Superior temporal gyrus (tissue), 1 donor: ENCODE measurements at regions not wholly inside any gene's neighbourhood (a gene's known extent, or its start where the extent isn't known, plus 50 kb on each side); places are given as distances from the start of the nearest gene placed in this dataset.

Experiments
- DNase-seq: peaks from one replicate; pipeline ENCODE4 v3.0.0-alpha.2; 2016; ENCODE audit errors: extremely low spot score

- no peak for DNase-seq
Observed at GRCh38 chr14:34214961-34215360, 247.1 kb downstream of the SPTSSA start.

DNA sequence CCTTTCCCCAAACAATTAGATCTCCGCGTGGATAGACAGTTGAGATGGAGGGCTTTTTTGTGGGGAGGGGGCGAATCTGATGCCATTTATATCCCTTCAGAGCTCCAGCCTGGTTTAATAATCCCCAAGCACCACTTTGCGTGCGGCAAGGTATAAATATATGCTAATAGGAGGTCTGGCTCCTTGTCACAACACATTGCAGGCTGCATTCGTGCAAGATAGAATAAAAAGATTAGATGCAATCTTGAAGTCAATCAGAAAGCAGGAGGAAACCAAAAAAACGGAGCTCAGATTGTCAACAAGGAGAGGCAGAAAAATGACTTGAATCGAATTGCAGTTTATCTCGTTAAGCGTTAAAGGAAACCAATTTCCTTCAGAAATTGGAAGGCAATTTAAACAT, 248.7 kb downstream of the SPTSSA start:
- no peak for DNase-seq

- peak; percentile 56 for DNase-seq
Observed at GRCh38 chr14:34212172-34212929, 249.7 kb downstream of the SPTSSA start.

- no peak for DNase-seq
Observed at GRCh38 chr14:34211732-34212131, 250.3 kb downstream of the SPTSSA start.

DNA sequence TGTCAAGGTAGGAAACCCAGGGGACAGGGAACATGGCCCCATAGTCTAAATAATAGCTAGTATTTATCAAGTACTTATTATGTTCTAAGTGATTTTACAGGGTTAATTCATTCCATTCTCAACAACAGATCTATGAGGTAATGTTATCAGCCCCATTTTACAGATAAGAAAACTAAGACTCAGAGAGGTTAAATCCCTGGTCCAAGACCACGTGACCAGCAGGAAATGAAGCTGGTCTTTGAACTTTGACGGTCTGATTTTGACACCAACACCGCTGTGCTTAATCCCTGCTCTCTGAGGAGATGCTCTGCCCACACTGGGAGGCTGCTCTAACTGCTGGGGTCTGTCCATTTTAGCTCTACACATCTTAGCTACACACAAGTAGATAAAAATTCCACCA, 253.5 kb downstream of the SPTSSA start:
- no peak for DNase-seq

DNA sequence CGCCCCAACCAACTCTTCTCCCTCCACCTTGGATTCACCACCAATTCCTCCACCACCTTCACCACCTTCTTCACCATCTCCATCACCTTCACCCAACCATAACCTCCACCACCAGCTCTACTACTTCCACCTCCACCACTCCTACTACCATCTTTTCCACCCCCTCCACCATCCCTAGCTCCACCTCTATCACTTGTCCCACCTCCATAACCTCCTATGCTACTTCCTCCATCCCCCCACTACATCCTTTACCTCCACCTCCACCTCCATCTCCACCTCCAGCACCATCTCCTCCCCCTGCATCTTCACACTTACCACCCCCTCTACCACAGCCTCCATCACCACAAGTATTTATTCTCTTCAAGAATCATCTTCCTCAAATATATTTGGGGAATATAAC, 254.9 kb upstream of the EGLN3 start:
- no peak for DNase-seq

GRCh38 chr14:34204774-34205173, 253.9 kb upstream of the EGLN3 start:
- no peak for DNase-seq

- DNase-seq = no peak
Observed at GRCh38 chr14:34203251-34203722, 252.4 kb upstream of the EGLN3 start.

DNA sequence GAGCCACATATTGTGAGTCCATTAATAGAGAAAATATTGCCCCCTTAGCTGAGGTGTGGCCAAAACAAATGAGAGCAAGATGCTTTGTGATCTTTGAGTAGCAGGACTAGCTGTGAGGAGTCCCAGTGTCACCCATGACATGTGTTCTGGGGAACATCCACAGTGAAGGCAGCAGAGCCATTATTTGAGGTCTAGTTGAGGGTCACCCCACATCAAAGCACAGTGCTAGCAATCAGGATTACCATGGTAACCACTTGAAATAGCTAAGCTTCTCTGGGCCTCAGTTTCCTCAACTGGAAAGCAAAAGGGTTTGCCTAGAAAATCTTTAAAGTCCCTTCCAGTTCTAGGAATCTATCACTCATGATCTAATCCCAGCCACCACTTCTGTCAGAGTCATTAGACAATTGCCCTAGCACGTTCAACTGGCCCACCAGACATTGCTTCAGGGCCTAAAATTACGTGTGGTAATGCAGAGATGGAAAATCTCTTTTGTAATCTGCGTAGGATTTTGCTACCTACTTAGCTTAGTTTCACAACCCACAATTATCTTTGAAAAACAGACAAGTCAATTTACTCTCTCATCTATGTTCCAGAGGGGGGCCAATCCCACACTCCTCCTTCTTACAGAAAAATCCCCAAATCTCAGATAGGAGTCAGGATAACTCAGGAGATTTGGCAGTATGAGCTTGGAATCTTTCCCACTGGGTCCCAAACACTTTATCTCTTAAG, 251.2 kb upstream of the EGLN3 start:
- DNase-seq = no peak

GRCh38 chr14:34199585-34199984, 248.7 kb upstream of the EGLN3 start:
- DNase-seq = no peak

- no peak for DNase-seq
Observed at GRCh38 chr14:34198096-34198495, 247.2 kb upstream of the EGLN3 start.

GRCh38 chr14:34195964-34196363, 245.1 kb upstream of the EGLN3 start:
- no peak for DNase-seq

GRCh38 chr14:34190717-34191116, 239.8 kb upstream of the EGLN3 start:
- no peak for DNase-seq

DNA sequence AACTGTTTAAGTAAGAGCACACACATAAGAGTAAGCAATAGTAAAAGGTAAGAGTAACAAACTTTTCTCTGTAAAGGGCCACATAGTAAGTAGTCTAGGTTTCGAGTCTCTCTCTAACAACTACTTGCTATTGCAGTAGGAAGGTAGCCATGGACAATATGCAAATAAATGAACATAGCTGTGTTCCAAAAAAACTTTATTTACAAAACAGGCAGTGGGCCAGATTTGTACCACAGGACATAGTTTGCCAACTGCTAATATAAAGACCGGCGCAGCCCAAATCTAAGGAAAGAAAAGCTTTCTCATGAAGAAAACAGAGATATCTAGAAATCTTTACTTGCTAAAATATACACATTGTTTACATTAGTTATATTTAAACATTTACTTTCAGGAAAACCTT, 239.0 kb upstream of the EGLN3 start:
- DNase-seq = no peak

- no peak for DNase-seq
Observed at GRCh38 chr14:34187519-34188044, 236.7 kb upstream of the EGLN3 start.

GRCh38 chr14:34187061-34187460, 236.2 kb upstream of the EGLN3 start:
- DNase-seq = no peak

DNA sequence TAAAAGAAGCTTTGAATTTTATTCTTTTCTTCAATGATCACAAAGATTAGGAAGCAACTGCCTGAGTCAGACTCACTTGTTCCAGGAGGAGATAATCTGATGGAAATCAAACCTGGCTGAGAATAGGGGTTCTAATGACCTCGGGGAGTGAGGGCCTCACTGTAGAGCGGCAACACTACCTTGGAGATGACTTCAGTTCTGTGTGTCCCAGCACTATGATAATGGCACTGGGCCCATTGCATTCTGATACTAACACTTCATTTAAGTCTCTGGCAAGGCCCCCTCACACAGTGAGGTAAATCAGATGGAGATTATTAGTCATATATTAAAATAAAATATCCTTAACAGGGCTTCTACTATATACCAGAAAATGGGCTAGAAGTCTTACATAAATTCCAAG, 233.3 kb upstream of the EGLN3 start:
- no peak for DNase-seq

DNA sequence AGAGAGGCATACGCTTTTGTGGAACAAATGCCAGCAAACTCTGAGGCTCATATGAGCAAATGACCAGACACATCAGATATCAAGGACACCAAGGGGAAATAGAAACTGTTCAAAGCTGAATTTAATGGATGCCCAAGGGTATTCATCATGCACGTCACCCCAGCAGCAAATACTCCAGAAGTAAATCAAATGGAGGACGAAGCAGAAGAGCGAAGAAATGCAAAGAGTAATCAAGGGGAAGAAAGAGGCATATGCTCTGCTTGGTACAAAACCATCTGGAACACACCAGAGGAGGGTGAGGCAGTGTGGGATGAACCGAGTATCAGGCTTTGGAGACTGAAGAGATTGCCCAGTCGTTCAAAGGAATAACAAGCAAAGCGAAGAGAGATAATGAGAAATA, 232.6 kb upstream of the EGLN3 start:
- DNase-seq = no peak

- DNase-seq = no peak
Observed at GRCh38 chr14:34181338-34181737, 230.5 kb upstream of the EGLN3 start.

- no peak for DNase-seq
Observed at GRCh38 chr14:34180869-34181268, 230.0 kb upstream of the EGLN3 start.

GRCh38 chr14:34180434-34180833, 229.6 kb upstream of the EGLN3 start:
- DNase-seq = no peak

DNA sequence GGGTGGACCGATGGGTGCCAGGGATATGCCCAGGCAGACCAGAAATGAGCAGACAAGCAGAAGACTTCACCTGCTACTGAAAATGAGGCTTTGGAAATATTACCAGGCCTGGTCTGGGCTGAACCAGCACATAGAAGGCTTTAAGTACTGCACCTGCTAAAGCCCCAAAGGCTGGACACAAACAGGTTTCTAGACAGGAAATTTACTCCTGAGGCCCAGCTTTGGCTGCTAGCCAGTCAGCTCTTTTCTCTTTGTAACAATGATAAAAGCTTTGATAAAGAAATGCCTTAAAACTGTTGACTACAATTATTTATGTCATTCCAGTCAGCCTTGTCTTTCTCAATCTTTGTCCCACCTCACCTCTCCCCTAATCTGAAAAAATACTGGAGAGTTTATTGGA, 228.9 kb upstream of the EGLN3 start:
- DNase-seq = no peak

GRCh38 chr14:34177466-34177865, 226.6 kb upstream of the EGLN3 start:
- no peak for DNase-seq
